ENCODE measurements at regions not wholly inside any gene's neighbourhood (a gene's known extent, or its start where the extent isn't known, plus 50 kb on each side); places are given as distances from the start of the nearest gene placed in this dataset.
A peak's percentile ranks its signal among the peaks of the same experiment; 100 is the strongest.

DNA sequence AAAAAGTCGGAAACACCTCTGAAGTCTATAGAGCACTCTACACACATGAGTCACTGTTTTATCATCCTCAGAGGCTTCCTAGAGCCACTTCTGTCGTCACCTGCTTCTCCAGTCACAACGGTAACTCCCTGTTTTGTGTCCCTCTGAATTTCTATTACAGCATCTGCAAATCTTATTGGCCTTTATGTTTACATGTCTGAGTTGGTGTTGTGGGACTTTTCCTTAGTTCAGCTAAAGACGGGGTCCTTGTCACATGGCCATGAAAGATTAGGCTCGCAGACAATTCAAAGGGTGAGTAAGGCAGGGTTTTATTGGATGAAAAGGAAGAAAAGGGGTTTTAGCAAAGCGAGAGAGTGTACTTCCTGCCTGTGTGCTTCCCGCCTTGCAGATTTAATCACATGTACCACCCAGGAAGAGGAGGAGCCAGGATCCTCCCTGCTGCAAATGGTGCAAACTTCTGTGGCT is 185.6 kb downstream of the LPIN1 start:
- Histone ChIP-seq H3K36me3 (no peaks in the 10 kb centered on the region), H3K4me1 (peaks cover 0 to 5% of the 10 kb centered on the region in 2 donors), H3K27me3 (no peaks in the 10 kb centered on the region), H3K27ac (no peak overlapping the region), H3K9me3 (no peaks in the 10 kb centered on the region), H3K4me3 (no peak overlapping the region)
- DNase-seq (no peak), ATAC-seq (no peak)
- intact Hi-C loops (cut with DNase I): no loop called here
- TF ChIP-seq, protein P1, sequence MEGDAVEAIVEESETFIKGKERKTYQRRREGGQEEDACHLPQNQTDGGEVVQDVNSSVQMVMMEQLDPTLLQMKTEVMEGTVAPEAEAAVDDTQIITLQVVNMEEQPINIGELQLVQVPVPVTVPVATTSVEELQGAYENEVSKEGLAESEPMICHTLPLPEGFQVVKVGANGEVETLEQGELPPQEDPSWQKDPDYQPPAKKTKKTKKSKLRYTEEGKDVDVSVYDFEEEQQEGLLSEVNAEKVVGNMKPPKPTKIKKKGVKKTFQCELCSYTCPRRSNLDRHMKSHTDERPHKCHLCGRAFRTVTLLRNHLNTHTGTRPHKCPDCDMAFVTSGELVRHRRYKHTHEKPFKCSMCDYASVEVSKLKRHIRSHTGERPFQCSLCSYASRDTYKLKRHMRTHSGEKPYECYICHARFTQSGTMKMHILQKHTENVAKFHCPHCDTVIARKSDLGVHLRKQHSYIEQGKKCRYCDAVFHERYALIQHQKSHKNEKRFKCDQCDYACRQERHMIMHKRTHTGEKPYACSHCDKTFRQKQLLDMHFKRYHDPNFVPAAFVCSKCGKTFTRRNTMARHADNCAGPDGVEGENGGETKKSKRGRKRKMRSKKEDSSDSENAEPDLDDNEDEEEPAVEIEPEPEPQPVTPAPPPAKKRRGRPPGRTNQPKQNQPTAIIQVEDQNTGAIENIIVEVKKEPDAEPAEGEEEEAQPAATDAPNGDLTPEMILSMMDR (IDR thresholded peaks at IDR 0.05): no peak

DNA sequence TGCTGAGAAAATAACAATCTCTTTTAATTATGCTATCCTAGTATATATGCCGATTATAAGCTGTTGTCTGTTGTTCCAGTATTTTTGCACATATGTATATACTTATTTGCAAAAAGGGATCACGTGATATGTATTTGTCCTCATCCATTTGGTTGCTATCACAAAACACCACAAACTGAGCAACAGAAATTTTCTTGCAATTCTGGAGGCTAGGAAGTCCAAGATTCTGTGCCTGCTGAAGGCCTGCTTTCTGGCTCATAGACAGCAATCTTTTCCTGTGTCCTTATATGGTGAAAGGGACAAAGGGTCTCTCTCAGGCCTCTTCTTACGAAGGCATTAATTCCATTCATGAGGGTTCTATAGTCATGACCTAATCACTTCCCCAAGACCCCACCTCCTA is 186.5 kb downstream of the LPIN1 start:
- Histone ChIP-seq H3K4me1 (peaks cover 0 to 5% of the 10 kb centered on the region in 2 donors), H3K9me3 (no peaks in the 10 kb centered on the region), H3K27ac (no peak overlapping the region), H3K27me3 (no peaks in the 10 kb centered on the region), H3K4me3 (no peak overlapping the region), H3K36me3 (no peaks in the 10 kb centered on the region)
- no peak for ATAC-seq
- TF ChIP-seq, protein P1 (IDR thresholded peaks at IDR 0.05): no peak
- intact Hi-C loops (cut with DNase I): no loop called here
- DNase-seq: peak in 2 of 4 donors; percentile 73 to 90

DNA sequence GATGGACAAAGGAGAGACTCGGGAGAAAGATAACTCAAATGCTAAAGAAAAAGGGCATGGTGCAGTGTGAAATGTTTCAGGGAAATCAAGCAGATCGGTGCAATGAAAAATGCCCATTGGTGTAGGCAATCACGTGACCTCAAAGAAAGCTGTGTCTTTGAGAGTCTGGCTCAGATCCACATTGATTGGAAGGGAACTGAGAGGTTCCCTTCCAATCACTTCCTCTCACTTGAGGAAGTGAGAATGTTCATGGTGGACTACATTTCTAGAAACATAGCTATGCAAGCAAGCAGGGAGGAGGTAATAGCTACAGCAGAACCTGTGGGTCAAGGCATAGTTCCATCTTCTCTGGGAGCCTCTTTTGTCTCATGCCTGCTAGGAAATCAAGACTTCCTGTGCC is 187.4 kb downstream of the LPIN1 start:
- intact Hi-C loops (cut with DNase I): no loop called here
- TF ChIP-seq, protein P1 (IDR thresholded peaks at IDR 0.05): no peak
- DNase-seq (no peak), ATAC-seq (no peak)
- Histone ChIP-seq H3K9me3 (no peaks in the 10 kb centered on the region), H3K4me3 (no peak overlapping the region), H3K36me3 (no peaks in the 10 kb centered on the region), H3K27ac (no peak overlapping the region), H3K4me1 (peaks cover 0 to 5% of the 10 kb centered on the region in 2 donors), H3K27me3 (no peaks in the 10 kb centered on the region)

DNA sequence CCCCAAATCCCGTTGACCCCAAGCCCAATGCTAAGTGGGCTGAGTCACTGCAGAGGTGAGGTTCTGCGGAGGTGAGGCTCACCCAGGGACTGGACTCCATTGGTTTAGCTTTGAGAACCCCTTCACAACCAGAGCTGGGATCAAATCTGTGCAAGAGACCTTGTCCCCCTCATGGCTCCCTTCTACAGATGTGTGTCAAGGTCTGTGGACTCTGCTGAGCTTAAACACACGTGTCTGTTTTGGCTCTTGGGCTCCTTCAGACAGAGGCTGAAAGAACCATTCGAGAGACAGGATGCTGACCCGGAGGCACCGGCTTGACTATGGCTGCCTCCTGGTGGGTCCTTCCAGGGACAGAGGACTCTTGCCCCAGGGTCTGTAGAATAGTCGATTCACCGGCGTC is 190.3 kb downstream of the LPIN1 start:
- no peaks in the 10 kb centered on the region for H3K4me1 ChIP-seq
- intact Hi-C loops (cut with DNase I): no loop called here
- no peak overlapping the region for H3K27ac ChIP-seq
- no peak for ATAC-seq
- no peaks in the 10 kb centered on the region for H3K9me3 ChIP-seq
- H3K4me3 ChIP-seq: no peak overlapping the region
- H3K36me3 ChIP-seq: no peaks in the 10 kb centered on the region
- TF ChIP-seq, protein P1 (IDR thresholded peaks at IDR 0.05): no peak
- H3K27me3 ChIP-seq: no peaks in the 10 kb centered on the region
- DNase-seq: no peak

DNA sequence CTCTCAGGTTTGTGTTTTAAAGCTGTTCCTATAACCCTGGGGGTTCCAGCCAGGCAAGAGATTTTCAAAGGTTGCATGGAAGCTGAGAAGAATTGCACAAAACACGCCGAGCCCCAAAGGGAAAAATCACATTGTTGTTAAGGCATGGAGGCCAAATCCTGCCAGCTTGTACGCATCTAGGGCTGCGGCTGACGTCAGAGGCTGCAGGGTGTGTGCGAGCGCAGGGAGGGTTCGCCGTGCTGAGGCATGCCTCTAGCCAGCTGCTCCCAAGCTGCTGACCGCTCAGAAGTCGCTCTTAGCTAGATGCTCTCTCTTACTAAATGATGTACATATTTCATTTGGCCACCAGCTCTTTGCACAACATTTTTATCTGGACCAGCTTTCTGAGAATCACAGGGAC is 191.8 kb downstream of the LPIN1 start:
- no peak overlapping the region for H3K27ac ChIP-seq
- no peaks in the 10 kb centered on the region for H3K4me1 ChIP-seq
- ATAC-seq: no peak
- no peaks in the 10 kb centered on the region for H3K27me3 ChIP-seq
- H3K36me3 ChIP-seq: no peaks in the 10 kb centered on the region
- intact Hi-C loops (cut with DNase I): no loop called here
- H3K4me3 ChIP-seq: no peak overlapping the region
- peak in 1 of 4 donors; percentile 16 for DNase-seq
- TF ChIP-seq, protein P1 (IDR thresholded peaks at IDR 0.05): no peak
- H3K9me3 ChIP-seq: no peaks in the 10 kb centered on the region

Measured in left lung (tissue), 4 donors.